WTC11 (cell line): ENCODE measurements at regions not wholly inside any gene's neighbourhood (a gene's known extent, or its start where the extent isn't known, plus 50 kb on each side); places are given as distances from the start of the nearest gene placed in this dataset.
"Not testable (repeated sequence)": the region's sequence is repeated elsewhere in the genome, so short reads cannot be mapped to it uniquely, and the experiment has no call there.

Experiments
- ATAC-seq: fragments of 200-7000 bp; cut with Tn5 transposase; 2 replicates; pipeline ENCODE4 v1.10.0; 2021; ENCODE audit warnings: mild to moderate bottlenecking, moderate library complexity
- CTCF ChIA-PET: fragments of 300-600 bp; sonication (Branson Sonifier 250); formaldehyde crosslinking; loops from one replicate; lab custom pipeline; 2021; ENCODE audit warnings: antibody characterized with exemption; lab: Charles Lee
- POLR2A ChIA-PET: fragments of 350-600 bp; sonication (Branson Sonifier 250); formaldehyde crosslinking; loops from one replicate; lab custom pipeline; 2021; ENCODE audit warnings: antibody characterized with exemption; lab: Charles Lee
- DNase-seq: peaks from one replicate; pipeline ENCODE4 v3.0.0; 2021; ENCODE audit warnings: low spot score
- H3K27ac Mint-ChIP-seq: 2 replicates; pipeline ENCODE4 v1.8.0; 2021; ENCODE audit warnings: mixed read lengths
- H3K27me3 Mint-ChIP-seq: 2 replicates; pipeline ENCODE4 v1.8.0; 2021; ENCODE audit warnings: low read depth, mild to moderate bottlenecking, moderate library complexity, mixed read lengths
- H3K36me3 Mint-ChIP-seq: 2 replicates; pipeline ENCODE4 v1.8.0; 2021; ENCODE audit warnings: mixed read lengths
- H3K4me1 Mint-ChIP-seq: 2 replicates; pipeline ENCODE4 v1.8.0; 2022; ENCODE audit warnings: mixed read lengths
- H3K4me3 Mint-ChIP-seq: 2 replicates; pipeline ENCODE4 v1.8.0; 2021; ENCODE audit warnings: mild to moderate bottlenecking, moderate library complexity, mixed read lengths
- H3K9me3 Mint-ChIP-seq: 2 replicates; pipeline ENCODE4 v1.8.0; 2021; ENCODE audit warnings: mixed read lengths
- ATF1 ChIP-seq: sonication (generic); formaldehyde crosslinking; IDR thresholded peaks from 2 replicates; pipeline ENCODE4 v1.8.1; 2023; ENCODE audit warnings: mild to moderate bottlenecking, moderate library complexity, missing genetic modification reagents
- CREB1 ChIP-seq: sonication (generic); formaldehyde crosslinking; IDR thresholded peaks from 2 replicates; pipeline ENCODE4 v1.8.0; 2023; ENCODE audit warnings: mild to moderate bottlenecking, missing genetic modification reagents
- EMX1 ChIP-seq: fragments of 250-450 bp; sonication (Bioruptor Pico); IDR thresholded peaks from 2 replicates; pipeline ENCODE4 v1.8.0; 2021; ENCODE audit warnings: mild to moderate bottlenecking
- ETV6 ChIP-seq: sonication (generic); formaldehyde crosslinking; IDR thresholded peaks from 2 replicates; pipeline ENCODE4 v1.8.1; 2022; ENCODE audit warnings: mild to moderate bottlenecking, missing genetic modification reagents
- FOXK1 ChIP-seq: sonication (generic); formaldehyde crosslinking; IDR thresholded peaks from 2 replicates; pipeline ENCODE4 v1.8.0; 2022; ENCODE audit warnings: mild to moderate bottlenecking, moderate library complexity, missing genetic modification reagents
- FOXP4 ChIP-seq: sonication (generic); formaldehyde crosslinking; IDR thresholded peaks from 2 replicates; pipeline ENCODE4 v1.8.0; 2022; ENCODE audit warnings: mild to moderate bottlenecking, missing genetic modification reagents
- MLX ChIP-seq: sonication (generic); formaldehyde crosslinking; IDR thresholded peaks from 2 replicates; pipeline ENCODE4 v1.8.1; 2023; ENCODE audit warnings: mild to moderate bottlenecking, missing genetic modification reagents, moderate library complexity
- MYBL2 ChIP-seq: sonication (generic); formaldehyde crosslinking; IDR thresholded peaks from 2 replicates; pipeline ENCODE4 v1.8.1; 2023; ENCODE audit warnings: mild to moderate bottlenecking, moderate library complexity, missing genetic modification reagents
- NFE2L1 ChIP-seq: sonication (generic); formaldehyde crosslinking; IDR thresholded peaks from 2 replicates; pipeline ENCODE4 v1.8.1; 2023; ENCODE audit warnings: missing genetic modification reagents
- NR1H2 ChIP-seq: sonication (generic); formaldehyde crosslinking; IDR thresholded peaks from 2 replicates; pipeline ENCODE4 v1.9.0; 2021; ENCODE audit warnings: mild to moderate bottlenecking, moderate library complexity, missing genetic modification reagents
- NR2C2 ChIP-seq: sonication (generic); formaldehyde crosslinking; IDR thresholded peaks from 2 replicates; pipeline ENCODE4 v1.8.0; 2022; ENCODE audit warnings: mild to moderate bottlenecking, missing genetic modification reagents
- SOX15 ChIP-seq: fragments of 250-450 bp; sonication (Bioruptor Pico); IDR thresholded peaks from 2 replicates; pipeline ENCODE4 v1.9.0; 2021; ENCODE audit warnings: mild to moderate bottlenecking
- SP1 ChIP-seq: sonication (generic); formaldehyde crosslinking; conservative IDR thresholded peaks from 2 replicates; pipeline ENCODE4 v1.8.1; 2022; ENCODE audit warnings: missing genetic modification reagents
- TEAD1 ChIP-seq: sonication (generic); formaldehyde crosslinking; IDR thresholded peaks from 2 replicates; pipeline ENCODE4 v1.8.0; 2022; ENCODE audit warnings: mild to moderate bottlenecking, missing genetic modification reagents
- ZBTB21 ChIP-seq: sonication (generic); formaldehyde crosslinking; IDR thresholded peaks from 2 replicates; pipeline ENCODE4 v1.8.1; 2023; ENCODE audit warnings: mild to moderate bottlenecking, missing genetic modification reagents, borderline replicate concordance
- ZNF416 ChIP-seq: fragments of 250-450 bp; sonication (Bioruptor Pico); IDR thresholded peaks from 2 replicates; pipeline ENCODE4 v1.9.0; 2021; ENCODE audit warnings: mild to moderate bottlenecking, inconsistent platforms
- ZNF671 ChIP-seq: fragments of 250-450 bp; sonication (Bioruptor Pico); IDR thresholded peaks from 2 replicates; pipeline ENCODE4 v1.8.0; 2021; ENCODE audit warnings: mild to moderate bottlenecking
- ZSCAN18 ChIP-seq: fragments of 250-450 bp; sonication (Bioruptor Pico); IDR thresholded peaks from 2 replicates; pipeline ENCODE4 v2.1.2; 2022; ENCODE audit warnings: mild to moderate bottlenecking, moderate library complexity
- TF ChIP-seq, protein P1 (sequence below): sonication (generic); formaldehyde crosslinking; IDR thresholded peaks from 2 replicates; pipeline ENCODE4 v1.8.0; 2022; ENCODE audit warnings: mild to moderate bottlenecking, missing genetic modification reagents
- TF ChIP-seq, protein P2 (sequence below): fragments of 250-450 bp; sonication (Bioruptor Pico); IDR thresholded peaks from 2 replicates; pipeline ENCODE4 v1.9.0; 2021; ENCODE audit warnings: mild to moderate bottlenecking

DNA sequence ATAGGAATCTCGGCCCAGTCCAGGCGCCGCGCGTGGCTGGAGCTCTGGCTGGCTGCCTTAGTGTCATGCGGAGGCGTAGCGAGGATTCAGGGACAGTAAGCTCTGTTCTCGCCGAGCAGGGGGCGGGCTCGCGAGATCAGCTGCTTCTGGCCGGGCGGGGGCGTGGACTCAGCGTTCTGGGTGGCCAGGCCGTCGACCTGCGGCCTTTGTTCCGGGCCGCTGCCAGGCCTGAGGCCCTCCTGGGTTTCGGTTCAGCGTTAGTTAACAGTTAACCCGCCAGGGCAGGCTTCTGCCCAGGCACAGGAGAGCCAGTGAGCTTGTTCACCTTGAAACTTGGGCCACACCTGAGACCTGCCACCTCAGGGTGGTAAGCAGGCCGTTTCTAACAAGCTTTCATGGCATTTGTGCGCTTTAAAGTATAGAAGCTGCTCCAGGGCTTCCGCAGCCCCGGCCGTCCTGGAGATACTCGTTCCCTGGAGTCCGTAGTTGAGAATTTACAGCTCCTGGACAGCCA is 332.2 kb upstream of the SGCG start (continued):
- TF ChIP-seq ATF1 (CRISPR knock-in tag) (no peak), SP1 (CRISPR knock-in tag) (0 out of 2 replicates have a peak, but pooled peaks have one; percentile 42)

DNA sequence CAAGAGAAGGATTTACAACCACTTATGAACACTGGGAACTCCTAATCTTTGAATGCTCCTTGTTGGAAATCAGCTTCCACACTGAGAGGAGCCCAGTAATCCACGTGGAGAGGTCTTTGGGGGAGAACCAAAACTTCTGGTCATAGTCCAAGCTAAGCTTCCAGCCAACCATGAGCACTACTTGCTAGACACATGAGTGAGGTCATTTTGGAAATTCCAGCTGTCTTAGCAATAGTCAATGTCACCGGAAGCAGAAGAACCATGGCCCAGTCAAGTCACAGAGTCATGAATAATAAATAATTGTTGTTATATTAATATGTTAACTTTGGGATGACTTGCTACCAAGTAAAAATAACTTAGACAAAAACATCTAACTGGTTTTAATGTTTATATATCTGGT is 324.9 kb upstream of the SGCG start:
- Mint-ChIP-seq H3K27me3 (no peaks in the 10 kb centered on the region), H3K4me3 (no peak overlapping the region), H3K9me3 (peaks cover 23% of the 10 kb centered on the region), H3K27ac (no peak overlapping the region), H3K36me3 (peaks cover 9% of the 10 kb centered on the region), H3K4me1 (no peaks in the 10 kb centered on the region)
- ATAC-seq (no peak), DNase-seq (no peak)
- ChIA-PET CTCF (no interaction called here), POLR2A (no interaction called here)
- no peak for TF ChIP-seq CREB1 (CRISPR knock-in tag)
- TF ChIP-seq ZSCAN18 (CRISPR knock-in tag), result no peak
- TF ChIP-seq FOXP4 (CRISPR knock-in tag), result no peak
- no peak for TF ChIP-seq ETV6 (CRISPR knock-in tag)
- no peak for TF ChIP-seq FOXK1 (CRISPR knock-in tag)
- no peak for TF ChIP-seq MLX (CRISPR knock-in tag)

DNA sequence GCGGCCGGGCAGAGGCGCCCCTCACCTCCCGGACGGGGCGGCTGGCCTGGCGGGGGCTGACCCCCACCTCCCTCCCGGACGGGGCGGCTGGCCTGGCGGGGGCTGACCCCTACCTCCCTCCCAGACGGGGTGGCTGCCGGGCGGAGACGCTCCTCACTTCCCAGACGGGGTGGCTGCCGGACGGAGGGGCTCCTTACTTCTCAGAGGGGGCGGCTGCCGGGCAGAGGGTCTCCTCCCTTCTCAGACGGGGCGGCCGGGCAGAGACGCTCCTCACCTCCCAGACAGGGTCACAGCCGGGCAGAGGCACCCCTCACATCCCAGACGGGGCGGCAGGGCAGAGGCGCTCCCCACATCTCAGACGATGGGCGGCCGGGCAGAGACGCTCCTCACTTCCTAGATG is 321.8 kb upstream of the SGCG start:
- H3K36me3 Mint-ChIP-seq, DNase-seq, CTCF ChIA-PET, H3K4me1 Mint-ChIP-seq, ATAC-seq, POLR2A ChIA-PET, H3K4me3 Mint-ChIP-seq, H3K27me3 Mint-ChIP-seq, H3K27ac Mint-ChIP-seq: not testable (repeated sequence)
- peaks cover 19% of the 10 kb centered on the region for H3K9me3 Mint-ChIP-seq

- H3K4me1 Mint-ChIP-seq, result not testable (repeated sequence)
These were observed 321.4 kb upstream of the SGCG start for GRCh38 chr13:22859411-22859810.

DNA sequence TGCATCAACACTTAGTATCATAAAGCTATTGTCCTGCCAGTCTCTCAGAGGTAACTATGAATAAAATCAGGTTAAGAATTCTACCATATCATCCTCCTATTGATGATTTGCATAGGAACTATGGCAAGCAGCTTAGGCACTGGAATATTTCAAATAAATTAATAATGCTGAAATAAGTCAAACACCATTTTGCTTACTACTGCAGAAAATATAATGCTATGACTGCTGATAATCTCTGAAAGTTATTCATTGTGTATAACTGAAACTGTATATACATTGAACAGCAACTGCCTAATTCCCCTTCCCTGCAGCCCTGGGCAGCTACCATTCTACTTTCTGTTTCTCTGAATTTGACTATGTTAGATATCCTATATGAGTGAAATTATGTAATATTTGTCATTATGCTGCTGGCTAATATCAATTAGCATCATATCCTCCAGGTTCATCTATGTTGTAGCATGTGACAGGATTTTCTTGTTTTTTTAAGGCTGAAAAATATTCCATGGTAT is 318.8 kb upstream of the SGCG start:
- Mint-ChIP-seq H3K27ac (no peak overlapping the region), H3K4me1 (peaks cover 3% of the 10 kb centered on the region; the same call in 1 of the 2 replicates), H3K9me3 (peaks cover 19% of the 10 kb centered on the region), H3K4me3 (no peak overlapping the region), H3K36me3 (peaks cover 11% of the 10 kb centered on the region; the same call in 1 of the 2 replicates), H3K27me3 (no peaks in the 10 kb centered on the region; the same call in 1 of the 2 replicates)
- no peak for TF ChIP-seq NR1H2 (CRISPR knock-in tag)
- TF ChIP-seq NFE2L1, result no peak
- TF ChIP-seq, protein P1, sequence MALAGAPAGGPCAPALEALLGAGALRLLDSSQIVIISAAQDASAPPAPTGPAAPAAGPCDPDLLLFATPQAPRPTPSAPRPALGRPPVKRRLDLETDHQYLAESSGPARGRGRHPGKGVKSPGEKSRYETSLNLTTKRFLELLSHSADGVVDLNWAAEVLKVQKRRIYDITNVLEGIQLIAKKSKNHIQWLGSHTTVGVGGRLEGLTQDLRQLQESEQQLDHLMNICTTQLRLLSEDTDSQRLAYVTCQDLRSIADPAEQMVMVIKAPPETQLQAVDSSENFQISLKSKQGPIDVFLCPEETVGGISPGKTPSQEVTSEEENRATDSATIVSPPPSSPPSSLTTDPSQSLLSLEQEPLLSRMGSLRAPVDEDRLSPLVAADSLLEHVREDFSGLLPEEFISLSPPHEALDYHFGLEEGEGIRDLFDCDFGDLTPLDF (CRISPR knock-in tag), result no peak
- TF ChIP-seq ZNF671 (CRISPR knock-in tag), result no peak
- TF ChIP-seq TEAD1 (CRISPR knock-in tag), result no peak
- TF ChIP-seq, protein P2, sequence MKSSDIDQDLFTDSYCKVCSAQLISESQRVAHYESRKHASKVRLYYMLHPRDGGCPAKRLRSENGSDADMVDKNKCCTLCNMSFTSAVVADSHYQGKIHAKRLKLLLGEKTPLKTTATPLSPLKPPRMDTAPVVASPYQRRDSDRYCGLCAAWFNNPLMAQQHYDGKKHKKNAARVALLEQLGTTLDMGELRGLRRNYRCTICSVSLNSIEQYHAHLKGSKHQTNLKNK (CRISPR knock-in tag), result no peak
- no peak for TF ChIP-seq MYBL2
- no peak for TF ChIP-seq ZBTB21 (CRISPR knock-in tag)
- TF ChIP-seq SOX15 (CRISPR knock-in tag), result no peak
- TF ChIP-seq ZNF416 (CRISPR knock-in tag), result no peak
- no peak for TF ChIP-seq NR2C2
- TF ChIP-seq EMX1 (CRISPR knock-in tag), result no peak
- CTCF ChIA-PET, result no interaction called here
- ATAC-seq, result no peak
- DNase-seq, result no peak
- POLR2A ChIA-PET, result no interaction called here

More at GRCh38 chr13:22859411-22859810, 321.4 kb upstream of the SGCG start:
- peaks cover 19% of the 10 kb centered on the region for H3K9me3 Mint-ChIP-seq
- H3K27ac Mint-ChIP-seq, CTCF ChIA-PET, H3K36me3 Mint-ChIP-seq, ATAC-seq, DNase-seq, H3K27me3 Mint-ChIP-seq, H3K4me3 Mint-ChIP-seq: not testable (repeated sequence)
- POLR2A ChIA-PET, result interaction anchor here (0.6 kb wide), 1 partner anchor 1164 kb away, joined by 3 read pairs; no protein-coding TSS in a partner anchor
